Fibroblast of pulmonary artery (primary cell): ENCODE measurements at regions not wholly inside any gene's neighbourhood (a gene's known extent, or its start where the extent isn't known, plus 50 kb on each side); places are given as distances from the start of the nearest gene placed in this dataset.

ENCODE experiments used
- DNase-seq: peaks from one replicate; pipeline ENCODE4 v3.0.0-alpha.2; 2010; ENCODE audit warnings: low read depth
- H3K4me3 ChIP-seq: replicated peaks from 2 replicates; pipeline ENCODE4 v1.5.1; 2011; ENCODE audit warnings: low read depth, mild to moderate bottlenecking, control low read depth, low read length, moderate library complexity
- TF ChIP-seq, protein P1 (sequence below): IDR thresholded peaks from 2 replicates; pipeline ENCODE4 v1.5.1; 2011; ENCODE audit warnings: mild to moderate bottlenecking, control low read depth, low read length, inconsistent platforms; ENCODE audit errors: missing control alignments

DNA sequence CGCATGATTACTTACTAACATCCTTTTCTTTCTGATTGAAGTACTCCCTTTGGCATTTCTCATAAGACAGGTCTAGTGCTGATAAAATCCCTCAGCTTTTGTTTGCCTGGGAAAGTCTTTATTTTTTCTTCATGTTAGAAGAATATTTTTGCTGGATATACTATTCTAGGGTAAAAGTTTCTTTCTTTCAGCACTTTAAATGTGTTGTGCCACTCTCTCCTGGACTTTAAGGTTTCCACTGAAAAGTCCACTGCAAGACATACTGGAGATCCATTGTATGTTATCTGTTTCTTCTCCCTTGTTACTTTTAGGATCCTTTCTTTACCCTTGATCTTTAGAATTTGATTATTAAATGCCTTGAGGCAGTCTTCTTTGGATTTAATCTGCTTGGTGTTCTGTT is 796.7 kb downstream of the UQCRFS1 start:
- TF ChIP-seq, protein P1, sequence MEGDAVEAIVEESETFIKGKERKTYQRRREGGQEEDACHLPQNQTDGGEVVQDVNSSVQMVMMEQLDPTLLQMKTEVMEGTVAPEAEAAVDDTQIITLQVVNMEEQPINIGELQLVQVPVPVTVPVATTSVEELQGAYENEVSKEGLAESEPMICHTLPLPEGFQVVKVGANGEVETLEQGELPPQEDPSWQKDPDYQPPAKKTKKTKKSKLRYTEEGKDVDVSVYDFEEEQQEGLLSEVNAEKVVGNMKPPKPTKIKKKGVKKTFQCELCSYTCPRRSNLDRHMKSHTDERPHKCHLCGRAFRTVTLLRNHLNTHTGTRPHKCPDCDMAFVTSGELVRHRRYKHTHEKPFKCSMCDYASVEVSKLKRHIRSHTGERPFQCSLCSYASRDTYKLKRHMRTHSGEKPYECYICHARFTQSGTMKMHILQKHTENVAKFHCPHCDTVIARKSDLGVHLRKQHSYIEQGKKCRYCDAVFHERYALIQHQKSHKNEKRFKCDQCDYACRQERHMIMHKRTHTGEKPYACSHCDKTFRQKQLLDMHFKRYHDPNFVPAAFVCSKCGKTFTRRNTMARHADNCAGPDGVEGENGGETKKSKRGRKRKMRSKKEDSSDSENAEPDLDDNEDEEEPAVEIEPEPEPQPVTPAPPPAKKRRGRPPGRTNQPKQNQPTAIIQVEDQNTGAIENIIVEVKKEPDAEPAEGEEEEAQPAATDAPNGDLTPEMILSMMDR = no peak
- H3K4me3 ChIP-seq = no peak overlapping the region
- DNase-seq = no peak

DNA sequence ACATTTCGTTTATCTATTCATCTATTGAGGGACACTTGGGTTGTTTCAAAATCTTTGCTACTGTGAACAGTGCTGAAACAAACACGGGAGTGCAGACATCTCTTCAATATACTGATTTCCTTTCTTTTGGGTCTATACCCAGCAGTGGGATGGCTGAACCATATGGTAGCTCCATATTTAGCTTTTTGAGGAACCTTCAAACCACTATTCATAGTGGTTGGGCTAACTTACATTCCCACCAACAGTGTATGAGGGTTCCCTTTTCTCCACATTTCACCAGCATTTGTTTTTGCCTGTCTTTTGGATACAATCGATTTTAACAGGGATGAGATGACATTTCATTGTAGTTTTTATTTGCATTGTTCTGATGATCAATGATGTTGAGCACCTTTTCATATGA is 798.2 kb downstream of the UQCRFS1 start:
- no peak for DNase-seq
- TF ChIP-seq, protein P1 = no peak
- H3K4me3 ChIP-seq = no peak overlapping the region

DNA sequence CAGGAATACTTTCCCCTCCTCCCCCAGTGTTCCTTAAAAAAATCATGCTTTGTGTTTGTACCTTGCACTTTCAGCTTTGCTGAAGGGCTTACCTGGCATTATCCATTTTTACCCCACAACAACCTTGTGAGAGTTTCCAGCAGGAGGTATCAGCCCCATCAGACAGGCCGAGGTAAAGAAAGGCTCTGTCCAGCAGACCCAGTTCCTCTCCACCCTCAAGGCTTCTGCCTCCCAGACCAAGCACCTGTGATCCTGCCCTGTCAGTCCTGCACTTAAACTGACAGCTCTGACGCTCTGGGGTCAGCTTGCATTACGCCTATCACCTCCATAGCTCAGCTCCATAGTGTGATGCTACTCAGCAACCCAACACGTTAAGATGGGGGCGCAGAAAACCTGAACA is 803.1 kb downstream of the UQCRFS1 start:
- TF ChIP-seq, protein P1 = no peak

DNA sequence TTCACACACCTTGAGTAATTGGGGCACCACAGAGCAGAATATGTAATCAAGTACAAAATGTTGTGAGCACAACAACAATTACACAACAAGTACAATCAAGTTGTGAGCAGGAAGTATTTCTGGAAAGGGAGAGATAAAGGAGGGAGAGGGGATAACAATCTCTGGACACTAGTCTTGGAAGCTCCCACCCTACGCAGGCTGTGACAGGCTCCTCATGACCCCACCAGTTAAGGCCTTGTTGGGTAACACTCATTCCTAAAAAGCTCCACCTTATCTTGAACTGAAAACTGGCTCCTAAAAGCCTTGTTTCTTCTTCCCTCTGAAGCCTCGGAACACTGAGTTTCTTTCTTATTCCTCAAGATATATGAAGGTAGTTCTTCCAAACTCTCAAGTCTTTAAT is 806.0 kb downstream of the UQCRFS1 start:
- DNase-seq = no peak
- TF ChIP-seq, protein P1 = no peak
- H3K4me3 ChIP-seq = no peak overlapping the region

More for the DNA sequence above, 803.1 kb downstream of the UQCRFS1 start:
- no peak overlapping the region for H3K4me3 ChIP-seq
- no peak for DNase-seq

DNA sequence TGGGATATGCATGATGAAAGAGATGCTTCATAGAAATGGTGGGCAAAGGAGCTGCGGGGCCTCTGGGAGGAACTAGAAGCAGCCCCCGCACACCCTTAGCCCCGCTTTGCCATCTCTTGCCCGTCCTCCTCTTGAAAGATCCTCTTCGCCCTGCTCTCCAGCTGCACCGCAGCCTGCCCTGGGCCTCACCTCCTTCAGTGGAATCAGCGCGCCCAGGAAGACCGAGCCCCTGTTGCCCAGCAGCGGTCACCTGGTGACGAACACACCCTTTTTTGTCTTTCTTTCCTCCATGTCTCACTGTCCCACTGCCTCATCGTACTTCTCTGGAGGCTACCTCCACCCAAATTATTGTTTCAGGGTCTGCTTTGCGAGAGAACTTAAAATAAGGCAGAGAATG is 807.6 kb downstream of the UQCRFS1 start:
- no peak for DNase-seq
- TF ChIP-seq, protein P1 = no peak
- no peak overlapping the region for H3K4me3 ChIP-seq

DNA sequence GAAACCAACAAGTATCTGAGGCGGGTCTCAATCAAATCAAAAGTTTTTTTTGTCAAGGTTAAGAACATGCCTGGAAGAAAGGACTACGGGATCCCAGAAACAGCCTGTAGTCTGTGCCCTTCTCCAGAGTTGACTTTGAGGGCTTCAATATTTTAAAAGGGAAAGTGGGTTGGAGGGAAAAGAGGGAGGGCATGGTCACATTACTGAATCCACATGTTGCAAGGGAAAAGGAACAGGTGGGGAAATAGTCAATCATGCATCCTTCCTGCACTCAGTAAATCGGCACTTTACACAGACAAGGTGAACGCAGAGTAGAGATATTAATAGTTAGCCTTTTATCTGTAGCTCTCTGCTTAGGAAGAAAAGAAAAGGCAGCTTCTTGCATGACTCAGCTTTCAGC is 808.5 kb downstream of the UQCRFS1 start:
- DNase-seq = no peak
- H3K4me3 ChIP-seq = no peak overlapping the region
- TF ChIP-seq, protein P1 = no peak

DNA sequence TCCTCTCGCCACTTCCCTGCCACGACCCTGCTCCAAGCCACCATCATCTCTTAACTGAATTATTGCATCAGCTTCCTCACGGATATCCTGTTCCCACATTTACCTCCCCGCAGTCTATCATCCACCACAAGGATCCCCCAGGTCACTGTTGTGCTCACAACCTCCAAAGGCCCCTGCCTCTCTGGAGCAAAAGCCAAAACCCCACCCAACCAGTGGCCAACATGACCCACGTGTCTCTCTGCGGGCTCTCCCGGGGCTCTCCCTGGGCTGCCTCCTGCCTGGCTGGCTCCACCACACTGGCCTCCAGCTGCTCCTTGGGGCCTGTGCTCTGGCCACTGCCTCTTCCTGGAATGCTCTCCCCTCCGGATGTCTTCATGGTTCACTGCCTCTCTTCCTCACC is 809.3 kb downstream of the UQCRFS1 start:
- DNase-seq = no peak
- TF ChIP-seq, protein P1 = no peak
- no peak overlapping the region for H3K4me3 ChIP-seq
